ENCODE measurements at regions not wholly inside any gene's neighbourhood (a gene's known extent, or its start where the extent isn't known, plus 50 kb on each side); places are given as distances from the start of the nearest gene placed in this dataset.

- no peaks in the 10 kb centered on the region for H3K4me1 Mint-ChIP-seq (ENCODE audit: unreplicated experiment)
- H3K27ac Mint-ChIP-seq (ENCODE audit: unreplicated experiment), result no peak overlapping the region
- no peaks in the 10 kb centered on the region for H3K9me3 Mint-ChIP-seq (ENCODE audit: unreplicated experiment)
- H3K4me3 Mint-ChIP-seq (ENCODE audit: unreplicated experiment), result no peak overlapping the region
- no peak for TF ChIP-seq CTCF (IDR thresholded peaks at IDR 0.05)
- H3K36me3 Mint-ChIP-seq (ENCODE audit: unreplicated experiment), result no peaks in the 10 kb centered on the region
- no peak for DNase-seq (ENCODE audit: extremely low spot score, unreplicated experiment)
- peaks cover 9% of the 10 kb centered on the region for H3K27me3 Mint-ChIP-seq (ENCODE audit: unreplicated experiment)
Observed at GRCh38 chr15:27619204-27619603, 479.9 kb downstream of the OCA2 start.

GRCh38 chr15:27617013-27617412 lies 482.1 kb downstream of the OCA2 start:
- Mint-ChIP-seq H3K27ac (ENCODE audit: unreplicated experiment) (no peak overlapping the region), H3K9me3 (ENCODE audit: unreplicated experiment) (no peaks in the 10 kb centered on the region), H3K4me3 (ENCODE audit: unreplicated experiment) (no peak overlapping the region), H3K27me3 (ENCODE audit: unreplicated experiment) (peaks cover 7% of the 10 kb centered on the region), H3K4me1 (ENCODE audit: unreplicated experiment) (no peaks in the 10 kb centered on the region), H3K36me3 (ENCODE audit: unreplicated experiment) (no peaks in the 10 kb centered on the region)
- no peak for TF ChIP-seq CTCF (IDR thresholded peaks at IDR 0.05)
- DNase-seq (ENCODE audit: extremely low spot score, unreplicated experiment), result no peak

- peaks cover 8% of the 10 kb centered on the region for H3K9me3 Mint-ChIP-seq (ENCODE audit: unreplicated experiment)
- no peak overlapping the region for H3K4me3 Mint-ChIP-seq (ENCODE audit: unreplicated experiment)
- H3K36me3 Mint-ChIP-seq (ENCODE audit: unreplicated experiment), result no peaks in the 10 kb centered on the region
- H3K27me3 Mint-ChIP-seq (ENCODE audit: unreplicated experiment), result no peaks in the 10 kb centered on the region
- no peak overlapping the region for H3K27ac Mint-ChIP-seq (ENCODE audit: unreplicated experiment)
- DNase-seq (ENCODE audit: extremely low spot score, unreplicated experiment), result no peak
- TF ChIP-seq CTCF (IDR thresholded peaks at IDR 0.05), result no peak
- H3K4me1 Mint-ChIP-seq (ENCODE audit: unreplicated experiment), result no peaks in the 10 kb centered on the region
Observed at GRCh38 chr15:27608248-27608647, 490.9 kb downstream of the OCA2 start.

DNA sequence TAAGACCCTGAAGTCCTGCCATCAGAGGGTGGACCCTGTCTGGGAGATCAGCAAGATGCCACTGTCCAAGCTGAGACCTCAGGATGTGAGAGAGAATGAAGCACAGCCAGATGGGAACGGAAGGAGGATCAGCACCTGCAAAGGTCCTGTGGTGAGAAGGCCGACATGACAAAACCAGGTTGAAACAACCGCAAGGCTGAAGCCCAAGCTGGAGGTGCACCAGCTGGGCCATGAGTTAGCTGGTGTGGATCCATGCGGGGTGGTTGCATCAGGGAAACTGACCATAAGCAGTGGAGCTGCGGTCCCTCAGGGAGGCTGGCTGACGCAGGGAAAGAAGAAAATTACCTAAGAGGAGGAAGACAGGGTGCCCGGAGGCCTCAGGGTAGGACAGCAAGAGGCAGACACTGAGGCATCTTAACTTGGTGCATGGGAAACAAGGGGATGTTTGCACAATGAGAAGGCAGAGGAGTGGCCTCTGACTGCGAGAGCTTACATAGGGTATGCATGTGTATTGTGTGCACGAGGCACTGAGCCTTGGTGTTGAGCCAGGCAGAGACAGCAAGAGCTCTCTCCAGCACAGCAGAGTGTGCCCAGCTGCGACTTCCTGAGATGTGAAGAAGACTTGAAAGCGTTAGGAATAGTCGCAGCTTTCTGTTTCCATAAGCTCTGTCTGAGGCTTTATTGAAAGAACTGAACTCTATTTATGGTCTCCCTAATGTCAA lies 497.7 kb downstream of the OCA2 start:
- Mint-ChIP-seq H3K4me1 (ENCODE audit: unreplicated experiment) (no peaks in the 10 kb centered on the region), H3K4me3 (ENCODE audit: unreplicated experiment) (no peak overlapping the region), H3K27ac (ENCODE audit: unreplicated experiment) (no peak overlapping the region), H3K27me3 (ENCODE audit: unreplicated experiment) (peaks cover 2% of the 10 kb centered on the region), H3K9me3 (ENCODE audit: unreplicated experiment) (peaks cover 4% of the 10 kb centered on the region), H3K36me3 (ENCODE audit: unreplicated experiment) (no peaks in the 10 kb centered on the region)
- TF ChIP-seq CTCF (IDR thresholded peaks at IDR 0.05), result no peak
- no peak for DNase-seq (ENCODE audit: extremely low spot score, unreplicated experiment)

DNA sequence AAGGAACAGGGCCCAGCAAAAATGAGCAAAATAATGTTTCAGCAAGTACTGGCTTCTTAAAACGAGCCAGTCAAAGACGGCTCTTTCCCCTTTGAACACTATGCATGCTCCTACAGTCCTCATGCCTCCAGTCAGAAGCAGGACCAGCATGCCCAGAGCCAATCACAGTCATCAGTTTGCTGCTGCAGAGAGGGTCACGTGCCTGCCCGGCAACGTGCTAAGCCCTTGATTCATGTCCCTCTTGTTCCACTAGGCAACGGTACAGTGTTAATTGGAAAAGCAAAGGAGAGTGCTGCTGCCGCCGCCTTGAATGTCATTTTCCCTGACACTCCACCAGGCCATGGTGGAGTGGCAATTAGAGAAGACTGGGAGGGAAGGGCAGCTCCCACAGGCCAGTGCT lies 500.1 kb downstream of the OCA2 start:
- no peaks in the 10 kb centered on the region for H3K4me1 Mint-ChIP-seq (ENCODE audit: unreplicated experiment)
- H3K9me3 Mint-ChIP-seq (ENCODE audit: unreplicated experiment), result peaks cover 4% of the 10 kb centered on the region
- H3K27me3 Mint-ChIP-seq (ENCODE audit: unreplicated experiment), result peaks cover 7% of the 10 kb centered on the region
- no peak overlapping the region for H3K4me3 Mint-ChIP-seq (ENCODE audit: unreplicated experiment)
- DNase-seq (ENCODE audit: extremely low spot score, unreplicated experiment), result no peak
- no peak overlapping the region for H3K27ac Mint-ChIP-seq (ENCODE audit: unreplicated experiment)
- no peaks in the 10 kb centered on the region for H3K36me3 Mint-ChIP-seq (ENCODE audit: unreplicated experiment)
- TF ChIP-seq CTCF (IDR thresholded peaks at IDR 0.05), result no peak
